ENCODE measurements at regions not wholly inside any gene's neighbourhood (a gene's known extent, or its start where the extent isn't known, plus 50 kb on each side); places are given as distances from the start of the nearest gene placed in this dataset.

GRCh38 chr14:106826833-106827369 lies 1300.5 kb downstream of the TMEM121 start:
- Histone ChIP-seq H3K4me1 (no peaks in the 10 kb centered on the region), H3K36me3 (ENCODE audit: insufficient read depth in 1 of 2, low read depth in 1 of 2) (no peaks in the 10 kb centered on the region), H3K9me3 (no peaks in the 10 kb centered on the region), H3K27ac (no peak overlapping the region), H3K27me3 (ENCODE audit: insufficient read depth in 3 of 3, low read length in 2 of 3) (peaks cover 0 to 2% (median 0%) of the 10 kb centered on the region in 3 donors), H3K4me3 (no peak overlapping the region)
- ATAC-seq (no peak), DNase-seq (no peak)
- intact Hi-C loops (cut with DNase I), result no loop called here
- TF ChIP-seq CTCF (IDR thresholded peaks at IDR 0.05), result no peak
- WGBS, 3 donors, result 31 to 42% (median 40%) methylated on average over 4 of the region's 4 CpGs

- peaks cover 0 to 2% (median 0%) of the 10 kb centered on the region in 3 donors for H3K27me3 ChIP-seq (ENCODE audit: insufficient read depth in 3 of 3, low read length in 2 of 3)
- no peak overlapping the region for H3K4me3 ChIP-seq
- no peak for TF ChIP-seq CTCF (IDR thresholded peaks at IDR 0.05)
- H3K9me3 ChIP-seq, result no peaks in the 10 kb centered on the region
- no peak overlapping the region for H3K27ac ChIP-seq
- intact Hi-C loops (cut with DNase I), result no loop called here
- 72 to 74% (median 73%) methylated on average over 8 to 11 of the region's 11 CpGs for WGBS, 3 donors
- no peaks in the 10 kb centered on the region for H3K36me3 ChIP-seq (ENCODE audit: insufficient read depth in 1 of 2, low read depth in 1 of 2)
- ATAC-seq (no peak), DNase-seq (no peak)
- H3K4me1 ChIP-seq, result no peaks in the 10 kb centered on the region
These were observed 1304.9 kb downstream of the TMEM121 start for GRCh38 chr14:106831322-106831720.

GRCh38 chr14:106837870-106838269 lies 1311.5 kb downstream of the TMEM121 start:
- TF ChIP-seq CTCF (IDR thresholded peaks at IDR 0.05), result no peak
- 77 to 83% (median 79%) methylated on average over 4 of the region's 4 CpGs for WGBS, 3 donors
- intact Hi-C loops (cut with DNase I), result no loop called here
- Histone ChIP-seq H3K27ac (no peak overlapping the region), H3K27me3 (ENCODE audit: insufficient read depth in 3 of 3, low read length in 2 of 3) (peaks cover 0 to 2% (median 0%) of the 10 kb centered on the region in 3 donors), H3K4me1 (no peaks in the 10 kb centered on the region), H3K9me3 (no peaks in the 10 kb centered on the region), H3K4me3 (no peak overlapping the region), H3K36me3 (ENCODE audit: insufficient read depth in 1 of 2, low read depth in 1 of 2) (no peaks in the 10 kb centered on the region)
- DNase-seq, result no peak
- no peak for ATAC-seq

GRCh38 chr14:106838991-106839769 lies 1312.8 kb downstream of the TMEM121 start:
- no peak overlapping the region for H3K27ac ChIP-seq
- no peak overlapping the region for H3K4me3 ChIP-seq
- ATAC-seq, result no peak
- DNase-seq, result no peak
- peaks cover 0 to 2% (median 0%) of the 10 kb centered on the region in 3 donors for H3K27me3 ChIP-seq (ENCODE audit: insufficient read depth in 3 of 3, low read length in 2 of 3)
- no peaks in the 10 kb centered on the region for H3K36me3 ChIP-seq (ENCODE audit: insufficient read depth in 1 of 2, low read depth in 1 of 2)
- no peak for TF ChIP-seq CTCF (IDR thresholded peaks at IDR 0.05)
- WGBS, 3 donors, result 80 to 85% (median 81%) methylated on average over 18 of the region's 18 CpGs
- intact Hi-C loops (cut with DNase I), result no loop called here
- no peaks in the 10 kb centered on the region for H3K4me1 ChIP-seq
- H3K9me3 ChIP-seq, result no peaks in the 10 kb centered on the region
